GM21619 (cell line): ENCODE measurements at regions not wholly inside any gene's neighbourhood (a gene's known extent, or its start where the extent isn't known, plus 50 kb on each side); places are given as distances from the start of the nearest gene placed in this dataset.
A peak's percentile ranks its signal among the peaks of the same experiment; 100 is the strongest.

Source experiments
- ATAC-seq: cut with Tn5 transposase; IDR thresholded peaks from one replicate; pipeline ENCODE4 v1.9.1; 2021; ENCODE audit not compliant: unreplicated experiment

DNA sequence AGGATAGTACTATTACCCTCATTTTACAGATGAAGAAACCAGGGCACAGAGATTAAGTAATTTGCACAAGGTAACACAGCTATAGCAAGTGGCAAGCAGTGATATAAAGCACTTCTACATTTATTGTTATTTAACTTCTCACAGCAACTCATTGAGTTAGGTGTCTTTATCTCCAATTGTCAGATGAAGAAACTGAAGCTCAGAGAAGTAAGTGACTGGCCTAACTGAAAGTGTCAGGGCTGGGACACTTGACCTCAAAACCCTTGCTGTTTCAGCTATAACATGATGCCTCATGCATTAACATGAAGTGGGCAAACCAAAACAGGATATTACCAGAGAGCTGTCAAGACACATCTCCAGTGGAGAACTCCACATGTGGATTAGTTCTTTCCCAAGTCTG is 65.8 kb upstream of the LEKR1 start:
- peak; percentile 94 for ATAC-seq

DNA sequence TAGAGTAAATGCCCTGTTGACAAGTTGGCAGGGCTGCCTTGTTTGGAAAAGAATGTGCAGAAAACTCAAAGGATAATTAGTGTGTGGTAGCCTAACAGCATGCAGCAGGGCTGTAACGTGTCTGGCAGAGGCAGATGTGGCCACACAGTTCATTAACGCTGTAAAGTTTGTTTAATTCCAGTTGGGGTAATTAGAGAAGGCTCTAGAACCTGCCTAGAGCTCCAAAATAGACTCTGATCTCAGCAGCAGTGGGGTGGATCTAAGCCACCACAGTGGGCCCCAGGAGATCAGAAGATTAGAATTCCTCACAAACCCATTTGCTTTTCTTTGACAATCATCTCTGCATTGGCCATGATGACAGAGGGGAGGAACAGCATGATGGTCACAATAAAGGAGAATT is 65.1 kb upstream of the LEKR1 start:
- ATAC-seq = no peak

DNA sequence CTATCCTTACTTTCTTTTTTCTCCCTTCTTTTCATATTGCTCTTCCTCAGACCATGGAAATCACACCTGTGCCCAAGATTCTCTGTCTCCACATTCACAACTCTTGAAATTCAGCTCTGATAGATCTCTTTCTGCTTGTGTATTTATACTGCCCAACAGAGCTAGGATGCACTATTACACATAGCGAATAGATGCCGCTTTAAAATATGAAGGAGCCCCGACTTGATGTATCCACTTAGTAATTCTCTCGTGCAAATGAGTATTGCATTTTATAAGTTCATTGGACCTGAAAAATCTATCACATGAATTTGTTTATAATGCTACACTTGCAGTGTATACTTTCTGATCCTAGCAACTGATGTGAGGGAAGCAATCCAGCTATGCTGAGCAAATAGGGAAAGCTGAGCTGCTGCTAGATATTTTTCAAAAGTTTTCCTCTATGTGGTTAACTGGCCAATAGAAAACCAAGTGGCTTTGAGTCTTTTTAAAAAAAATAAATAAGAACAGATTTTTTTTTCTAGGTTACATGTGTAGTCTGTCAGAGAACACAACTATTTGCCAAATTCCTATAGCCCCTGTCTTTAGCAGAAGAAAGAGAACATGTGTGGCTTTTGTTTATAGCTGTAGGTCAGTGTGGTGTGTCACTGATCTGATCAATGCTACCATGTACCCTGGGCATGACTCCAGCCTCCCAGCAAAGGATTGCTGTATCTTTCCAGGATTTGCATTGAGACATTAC is 64.3 kb upstream of the LEKR1 start:
- ATAC-seq = no peak

DNA sequence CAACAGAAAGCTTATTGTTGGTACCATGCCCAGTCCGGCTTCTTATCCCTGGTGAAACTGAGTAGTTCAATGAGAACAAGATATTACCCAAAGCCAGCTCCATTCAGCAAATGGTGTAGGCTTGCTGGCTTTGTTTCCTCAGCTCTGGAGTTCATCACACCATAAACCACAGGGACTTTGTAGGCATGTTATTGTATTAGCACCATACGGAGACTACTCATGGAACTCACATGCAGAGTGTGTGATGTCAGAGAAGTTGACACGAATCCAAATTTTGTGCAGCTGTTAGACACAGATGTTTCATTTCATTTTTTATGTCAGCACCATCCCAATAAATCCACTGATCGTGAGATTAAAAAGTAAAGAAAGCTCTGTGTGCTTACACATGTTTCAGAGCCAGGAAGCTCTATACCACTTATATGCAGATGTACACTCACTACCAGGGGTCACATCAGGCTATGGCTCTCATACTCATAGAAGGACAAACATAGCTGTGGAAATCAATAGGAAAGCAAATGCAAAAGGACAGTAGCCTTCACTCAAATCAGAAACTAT is 63.4 kb upstream of the LEKR1 start:
- no peak for ATAC-seq

DNA sequence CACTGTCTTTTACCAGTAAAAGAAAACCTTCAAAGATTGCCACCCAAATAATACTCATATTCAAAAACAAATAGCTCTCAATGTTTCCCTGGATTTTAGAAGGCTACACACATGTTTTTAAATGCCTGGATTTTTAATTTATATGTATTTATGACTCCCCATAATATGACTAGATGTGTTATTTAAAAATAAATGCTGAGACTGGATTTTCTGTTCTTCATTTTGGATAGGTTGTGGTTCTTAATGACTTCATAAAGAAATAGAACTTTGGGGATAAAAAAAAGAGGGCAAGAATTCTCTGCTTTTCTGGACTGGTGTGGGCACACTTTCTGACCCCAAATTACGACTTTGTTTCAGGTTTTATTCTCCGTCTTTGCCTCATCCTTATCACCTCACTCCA is 62.8 kb upstream of the LEKR1 start:
- ATAC-seq = no peak

DNA sequence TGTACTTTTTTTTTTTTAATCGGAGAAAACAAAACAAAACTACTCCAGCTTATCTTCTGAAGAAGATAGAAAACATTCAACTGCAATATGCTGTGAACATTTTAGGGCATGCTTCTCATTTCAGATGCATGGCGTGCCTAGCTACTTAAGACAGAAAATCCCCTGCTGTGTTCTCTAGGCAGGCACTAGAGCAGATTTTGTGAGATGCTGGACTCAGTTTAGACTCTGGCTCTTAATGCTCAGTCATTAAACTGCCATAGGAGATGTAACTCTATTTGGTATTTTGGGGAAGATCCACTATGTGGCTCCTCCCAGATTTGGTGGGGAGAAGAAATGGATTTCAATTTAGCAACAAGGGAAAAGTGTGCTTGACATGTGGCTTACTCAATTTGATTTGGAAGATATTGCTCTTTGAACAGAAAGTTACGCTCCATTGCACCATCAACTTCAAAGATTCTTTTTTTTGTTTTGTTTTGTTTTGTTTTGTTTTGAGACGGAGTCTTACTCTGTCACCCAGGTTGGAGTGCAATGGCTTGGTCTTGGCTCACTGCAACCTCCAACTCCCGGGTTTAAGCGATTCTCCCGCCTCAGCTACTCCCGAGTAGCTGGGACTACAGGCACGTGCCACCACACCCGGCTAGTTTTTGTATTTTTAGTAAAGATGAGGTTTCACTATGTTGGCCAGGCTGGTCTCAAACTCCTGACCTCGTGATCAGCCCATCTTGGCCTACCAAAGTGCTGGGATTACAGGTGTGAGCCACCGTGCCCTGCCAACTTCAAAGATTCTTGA is 62.0 kb upstream of the LEKR1 start:
- no peak for ATAC-seq

DNA sequence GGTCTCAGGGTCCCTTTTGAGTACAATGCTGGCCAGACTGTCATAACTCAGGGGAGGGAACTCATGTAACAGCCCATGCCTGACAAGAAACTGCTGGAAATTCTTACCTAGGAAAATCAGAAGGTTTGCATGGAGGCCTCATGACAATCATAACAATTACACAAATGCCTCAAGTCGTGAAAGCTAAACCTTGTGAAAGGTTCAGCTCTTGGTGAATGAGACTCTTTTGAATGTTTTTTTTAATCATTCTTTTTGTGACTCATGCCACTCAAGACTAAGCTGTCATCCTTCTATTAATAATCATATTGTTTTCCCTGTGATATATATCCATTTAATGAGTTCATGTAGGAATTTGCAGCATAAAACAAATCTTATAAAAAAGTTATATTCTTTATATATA is 61.4 kb upstream of the LEKR1 start:
- ATAC-seq = no peak

DNA sequence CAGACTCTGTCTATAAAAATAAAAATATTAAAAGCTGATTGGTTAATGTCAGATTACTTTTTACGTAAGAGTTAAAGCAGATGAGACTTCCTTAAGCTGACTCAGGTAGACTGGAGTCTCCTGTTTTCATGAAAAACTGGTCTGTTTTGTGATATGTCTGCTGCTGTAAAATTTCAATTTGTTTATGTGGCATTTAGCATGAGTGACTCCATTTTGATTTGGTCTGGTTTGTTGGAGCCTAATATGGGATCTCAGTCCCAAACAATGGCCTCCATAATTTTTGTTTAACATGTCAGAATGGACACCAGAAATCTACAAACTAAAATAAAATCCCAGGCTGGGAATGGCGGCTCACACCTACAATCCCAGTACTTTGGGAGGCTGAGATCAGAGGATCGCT is 57.8 kb upstream of the LEKR1 start:
- no peak for ATAC-seq

DNA sequence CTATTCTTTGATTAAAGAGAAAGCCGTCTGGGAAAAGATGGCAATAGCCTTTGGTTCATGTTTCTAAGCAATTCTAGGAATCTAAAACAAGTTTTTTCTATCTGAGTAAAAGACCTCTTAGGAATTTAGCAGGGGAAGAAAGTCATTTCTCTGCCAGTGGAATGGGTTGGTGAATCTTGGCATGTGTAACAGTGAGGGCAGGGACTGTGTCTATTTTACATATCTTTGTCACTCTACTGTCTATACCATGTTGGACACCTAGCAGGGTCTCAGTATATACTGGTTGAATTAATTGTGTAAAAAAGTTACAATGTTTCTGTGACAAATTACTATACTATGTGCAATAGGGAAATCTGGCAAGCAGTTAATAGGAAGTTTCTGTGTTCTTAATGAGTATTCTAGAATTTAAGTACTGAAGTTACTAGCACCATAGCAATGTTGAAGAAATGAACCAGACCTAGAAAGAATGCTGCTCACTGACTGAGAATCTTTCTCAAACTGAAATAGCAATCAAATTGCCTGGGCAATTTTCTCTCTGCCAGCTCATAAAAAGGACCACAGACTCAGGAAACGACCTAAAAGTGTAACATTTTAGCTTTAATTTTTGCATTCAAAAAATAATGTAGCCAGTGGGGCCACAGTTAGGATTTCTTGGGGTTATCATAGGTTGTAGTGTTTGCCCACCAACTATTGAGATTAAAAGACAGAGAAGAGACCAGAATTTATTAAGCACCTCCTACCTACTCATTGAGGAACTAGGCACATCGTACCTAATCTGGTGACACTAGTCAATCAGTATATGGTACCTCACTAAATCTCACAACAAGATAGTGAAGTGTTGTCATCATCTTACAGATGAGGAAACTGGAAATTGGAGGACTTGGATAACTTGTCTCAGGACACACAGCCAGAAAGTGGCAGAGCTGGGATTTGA is 56.2 kb upstream of the LEKR1 start:
- no peak for ATAC-seq

DNA sequence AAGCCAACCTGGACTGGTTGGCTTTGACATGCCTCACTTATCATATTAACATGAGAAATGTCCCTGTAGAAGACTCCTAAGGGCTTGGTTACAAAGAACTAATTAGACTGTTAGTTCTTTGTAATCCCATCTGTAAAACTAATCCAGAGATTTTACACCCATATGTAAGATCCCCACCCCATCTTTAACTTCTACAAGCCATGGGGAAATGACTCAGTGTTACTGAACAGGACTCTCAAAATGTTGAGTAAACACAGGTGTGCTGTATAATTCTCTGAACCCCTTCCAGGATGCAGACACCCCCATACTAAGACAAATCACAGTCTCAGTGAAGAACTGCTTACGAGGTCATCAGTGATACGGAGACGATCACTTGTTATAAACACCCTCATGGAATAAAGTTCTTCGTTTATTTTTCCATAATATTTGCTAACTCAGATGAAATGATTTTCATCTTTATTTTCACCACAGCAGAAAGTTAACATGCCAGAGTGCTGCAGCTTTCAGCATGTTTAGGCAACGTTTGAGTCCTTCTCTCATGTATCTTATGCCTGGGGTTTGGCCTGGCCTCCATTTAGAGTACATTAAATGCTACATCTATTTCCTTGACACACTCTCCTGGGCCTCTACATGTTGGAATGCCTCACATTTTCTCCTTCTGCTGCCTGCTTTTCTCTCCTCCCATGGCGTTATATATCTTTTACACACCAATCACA is 55.3 kb upstream of the LEKR1 start:
- no peak for ATAC-seq

DNA sequence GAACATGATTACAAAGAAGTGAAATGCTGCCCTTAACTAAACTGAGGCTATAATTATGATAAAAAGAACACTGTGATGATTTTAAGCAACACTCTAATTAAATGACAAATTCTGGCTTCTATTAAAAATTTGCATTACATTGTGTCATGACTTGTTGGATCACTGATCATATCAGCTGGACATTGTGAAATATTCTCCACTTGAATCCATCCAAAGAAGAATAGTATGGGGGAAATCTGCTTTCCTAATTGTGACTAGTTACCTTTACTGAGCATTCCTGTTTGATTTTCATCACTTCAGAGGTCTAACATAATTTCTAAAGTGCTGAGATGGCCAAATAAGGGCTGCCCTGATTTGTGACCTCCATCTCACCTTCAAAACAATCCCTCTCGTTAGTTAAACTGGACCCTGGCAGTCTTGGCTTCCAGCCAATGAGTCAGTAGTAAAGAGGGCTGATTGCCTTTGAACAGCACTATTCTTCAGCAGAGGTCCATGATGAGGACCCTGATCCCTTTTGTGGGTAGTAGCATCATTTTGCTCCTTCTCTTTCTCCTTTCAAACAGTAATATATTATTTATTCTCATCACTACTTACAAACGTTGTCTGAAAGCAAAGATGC is 53.5 kb upstream of the LEKR1 start:
- no peak for ATAC-seq

DNA sequence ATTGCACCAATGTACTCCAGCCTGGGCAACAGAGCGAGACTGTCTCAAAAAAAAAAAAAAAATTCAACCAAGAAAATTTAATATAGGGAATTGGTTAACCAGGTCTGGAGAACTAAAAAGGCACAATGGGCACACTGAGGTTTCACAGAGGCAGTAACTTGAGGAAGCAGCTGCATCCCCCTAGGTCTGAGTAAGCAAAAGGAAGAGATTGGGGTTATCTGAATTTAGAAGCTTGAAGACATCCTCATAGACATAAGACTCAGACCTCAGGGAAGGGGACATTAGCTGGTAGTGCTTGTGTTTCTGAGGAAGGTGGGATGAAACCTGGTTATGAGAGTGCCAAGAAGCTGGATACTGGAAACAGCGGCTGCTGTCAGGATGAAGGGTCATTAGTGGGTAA is 50.1 kb upstream of the LEKR1 start:
- no peak for ATAC-seq
